ENCODE measurements at regions not wholly inside any gene's neighbourhood (a gene's known extent, or its start where the extent isn't known, plus 50 kb on each side); places are given as distances from the start of the nearest gene placed in this dataset.
"Not testable (repeated sequence)": the region's sequence is repeated elsewhere in the genome, so short reads cannot be mapped to it uniquely, and the experiment has no call there.

DNA sequence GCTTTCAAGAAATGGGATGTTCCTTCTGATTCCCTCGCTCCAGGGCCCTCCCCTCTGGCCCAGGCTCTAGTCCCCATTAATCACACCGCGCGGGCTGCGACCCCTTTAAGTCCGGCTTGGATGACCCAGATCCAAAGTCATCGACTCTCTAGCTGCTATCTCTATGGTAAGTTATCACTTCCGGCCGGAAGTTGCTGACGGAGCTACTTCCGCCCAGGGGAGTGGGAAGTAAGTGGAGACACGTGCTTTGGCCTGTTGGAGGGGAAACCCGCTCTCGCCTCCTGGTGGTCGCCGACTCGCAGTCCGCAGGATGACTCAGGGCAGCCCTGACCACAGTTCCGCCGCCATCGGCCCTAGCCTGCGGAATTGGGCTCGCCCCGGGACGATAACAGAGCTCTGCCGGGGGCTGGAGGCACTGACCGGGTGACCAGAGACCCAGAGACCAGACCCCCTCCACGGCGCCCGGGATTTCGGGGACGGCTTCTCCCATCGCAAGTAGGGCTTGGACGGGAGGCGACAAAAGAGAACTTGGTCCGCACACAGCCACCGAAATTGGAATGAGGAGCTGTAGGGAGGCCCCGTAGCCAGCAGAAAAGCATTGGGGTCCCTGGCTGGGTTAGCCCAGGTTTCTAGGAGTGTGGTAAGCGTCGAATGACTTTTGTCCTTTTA lies 52.2 kb upstream of the SEC14L1 start:
- Mint-ChIP-seq H3K27ac (peak overlapping the region; percentile 99), H3K4me3 (peak overlapping the region; percentile 97), H3K9me3 (peaks cover 2% of the 10 kb centered on the region), H3K36me3 (peaks cover 54% of the 10 kb centered on the region), H3K4me1 (peaks cover 45% of the 10 kb centered on the region)
- ATAC-seq, result peak; percentile 93
- peak; percentile 75 to 95 for DNase-seq (ENCODE audit: low spot score in 2 of 2)

DNA sequence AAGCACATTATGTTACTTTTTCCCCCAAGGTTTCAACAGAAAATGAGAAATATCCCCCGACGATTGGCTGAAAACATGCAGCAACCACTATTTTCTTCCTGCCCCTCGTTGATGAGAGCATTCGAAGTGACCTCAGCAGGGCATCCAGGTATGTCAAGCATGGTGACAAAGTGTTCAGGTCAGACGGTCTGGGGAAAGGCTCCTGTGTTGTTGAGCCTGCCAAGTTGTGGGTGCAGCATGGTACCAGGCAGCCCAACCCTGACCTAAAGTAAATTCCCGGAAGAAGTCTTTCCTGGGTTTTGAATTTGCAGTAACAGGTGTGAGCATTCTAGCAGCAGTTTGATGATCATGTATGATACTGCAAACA lies 51.7 kb upstream of the SEC14L1 start:
- DNase-seq (ENCODE audit: low spot score in 2 of 2) (no peak), ATAC-seq (peak; percentile 4)
- Mint-ChIP-seq H3K4me3 (peak overlapping the region; percentile 97), H3K9me3 (peaks cover 2% of the 10 kb centered on the region), H3K27ac (peak overlapping the region; percentile 99), H3K36me3 (peaks cover 59% of the 10 kb centered on the region), H3K4me1 (peaks cover 45% of the 10 kb centered on the region)

DNA sequence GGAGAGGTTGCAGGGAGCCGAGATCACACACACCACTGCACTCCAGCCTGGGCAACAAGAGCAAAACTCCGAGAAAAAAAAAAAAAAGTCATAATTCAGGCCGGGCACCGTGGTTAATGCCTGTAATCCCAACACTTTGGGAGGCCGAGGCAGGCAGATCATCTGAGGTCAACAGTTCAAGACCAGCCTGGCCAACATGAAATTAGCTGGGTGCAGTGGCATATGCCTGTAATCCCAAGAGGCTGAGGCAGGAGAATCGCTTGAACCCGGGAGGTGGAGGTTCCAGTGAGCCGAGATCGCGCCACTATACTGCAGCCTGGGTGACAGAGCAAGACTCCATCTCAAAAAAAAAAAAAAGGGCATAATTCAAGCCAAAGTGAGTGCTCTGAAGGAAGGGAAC lies 50.8 kb upstream of the SEC14L1 start:
- H3K9me3 Mint-ChIP-seq; DNase-seq (ENCODE audit: low spot score in 2 of 2); ATAC-seq: not testable (repeated sequence)
- Mint-ChIP-seq H3K36me3 (peaks cover 67% of the 10 kb centered on the region), H3K27ac (peak overlapping the region; percentile 99), H3K4me1 (peaks cover 45% of the 10 kb centered on the region), H3K4me3 (peak overlapping the region; percentile 97)

DNA sequence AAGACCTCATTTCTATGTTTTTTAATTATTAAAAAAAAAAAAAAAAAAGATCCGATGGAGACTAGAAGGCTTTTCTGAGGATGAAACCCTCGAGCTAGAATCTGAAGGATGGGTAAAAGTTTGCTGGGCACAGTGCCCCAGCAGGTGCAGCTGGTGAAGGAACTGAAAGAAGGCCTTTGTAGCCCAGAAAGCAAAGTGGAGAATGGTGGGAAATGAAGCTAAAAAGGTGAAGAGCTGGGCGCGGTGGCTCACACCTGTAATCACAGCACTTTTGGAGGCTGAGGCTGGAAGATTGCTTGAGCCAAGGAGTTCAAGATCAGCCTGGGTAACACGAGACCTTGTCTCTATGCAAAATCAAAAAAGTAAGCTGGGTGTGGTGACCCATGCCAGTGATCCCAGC lies 50.3 kb upstream of the SEC14L1 start:
- Mint-ChIP-seq H3K36me3 (peaks cover 73% of the 10 kb centered on the region), H3K4me1 (peaks cover 45% of the 10 kb centered on the region)

More for the DNA sequence above, 50.3 kb upstream of the SEC14L1 start:
- H3K4me3 Mint-ChIP-seq, result peak overlapping the region; percentile 97
- no peak overlapping the region for H3K27ac Mint-ChIP-seq
- ATAC-seq (no peak), DNase-seq (ENCODE audit: low spot score in 2 of 2) (no peak)
- H3K9me3 Mint-ChIP-seq, result peaks cover 2% of the 10 kb centered on the region

Measured in stimulated activated effector memory CD8-positive, alpha-beta T cell treated with anti-CD3 and anti-CD28 coated beads, Interleukin-12 subunit alpha, Interleukin-12 subunit beta, amount 100 ng/mL, for 72 hours (primary cell).